Suprapubic skin (tissue), 4 donors: ENCODE measurements at regions not wholly inside any gene's neighbourhood (a gene's known extent, or its start where the extent isn't known, plus 50 kb on each side); places are given as distances from the start of the nearest gene placed in this dataset.

Experiments
- DNase-seq, 2 donors: peaks; one replicate each; pipeline ENCODE4 v3.0.0-alpha.2; 2019; ENCODE audit warnings: low spot score in 2 of 2
- H3K27ac ChIP-seq: fragments of 200-600 bp; sonication (generic); one replicate; pipeline ENCODE4 v1.5.1; 2019
- H3K27me3 ChIP-seq: fragments of 200-600 bp; sonication (generic); one replicate; pipeline ENCODE4 v1.5.1; 2019
- H3K36me3 ChIP-seq: fragments of 200-600 bp; sonication (generic); one replicate; pipeline ENCODE4 v1.5.1; 2019
- H3K4me1 ChIP-seq: fragments of 200-600 bp; sonication (generic); one replicate; pipeline ENCODE4 v1.5.1; 2019
- H3K4me3 ChIP-seq: fragments of 200-600 bp; sonication (generic); one replicate; pipeline ENCODE4 v1.5.1; 2019; ENCODE audit warnings: mild to moderate bottlenecking
- H3K9me3 ChIP-seq: fragments of 200-600 bp; sonication (generic); one replicate; pipeline ENCODE4 v1.5.1; 2019
- EP300 ChIP-seq: sonication (generic); formaldehyde crosslinking; IDR thresholded peaks from one replicate; pipeline ENCODE4 v1.6.1; 2017; ENCODE audit warnings: antibody characterized with exemption
- POLR2A ChIP-seq, 2 donors: fragments of 450-650 bp; IDR thresholded peaks; one replicate each; pipeline ENCODE4 v1.6.1; 2017; ENCODE audit warnings: antibody characterized with exemption in 2 of 2, mild to moderate bottlenecking in 2 of 2, moderate library complexity in 2 of 2
- POLR2AphosphoS5 ChIP-seq, 3 donors: sonication (generic); formaldehyde crosslinking; IDR thresholded peaks; one replicate each; pipeline ENCODE4 v1.6.1; 2017; ENCODE audit warnings: antibody characterized with exemption in 3 of 3
- WGBS: methylation state at CpG from one replicate; pipeline ENCODE4 v1.1.5; 2018; 5-methylcytosine and 5-hydroxymethylcytosine counted together
- TF ChIP-seq, protein P1 (sequence below), 2 donors: fragments of 200-600 bp in 1 of 2; fragments of 450-650 bp in 1 of 2; sonication (generic) in 1 of 2; IDR thresholded peaks; one replicate each; pipeline ENCODE4 v1.5.1; 2016 to 2019; ENCODE audit warnings: antibody characterized with exemption in 2 of 2, mild to moderate bottlenecking in 1 of 2, moderate library complexity in 1 of 2

DNA sequence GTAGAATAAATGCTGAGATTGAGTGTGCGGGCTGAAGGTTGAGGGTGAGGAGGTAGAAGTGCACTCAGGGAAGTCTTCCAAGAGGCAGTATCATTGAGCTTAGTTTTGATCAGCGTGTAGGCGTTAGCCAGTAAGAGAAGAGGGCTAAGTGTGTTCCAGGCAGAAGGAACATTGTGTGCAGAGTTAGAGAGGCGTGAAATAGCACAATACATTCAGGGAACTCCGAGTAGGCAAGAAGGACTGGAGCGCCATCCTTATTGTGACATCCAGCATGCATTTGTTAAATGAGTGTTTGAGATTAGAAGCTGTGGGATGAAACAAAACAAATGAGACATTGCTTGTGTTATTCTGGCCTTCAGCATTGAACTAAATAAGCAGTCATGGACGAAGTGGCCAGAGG is 140.9 kb upstream of the MKLN1 start:
- TF ChIP-seq EP300 (no peak), POLR2AphosphoS5 (IDR thresholded peaks at IDR 0.05) (no peak), POLR2A (IDR thresholded peaks at IDR 0.05) (no peak)
- TF ChIP-seq, protein P1, sequence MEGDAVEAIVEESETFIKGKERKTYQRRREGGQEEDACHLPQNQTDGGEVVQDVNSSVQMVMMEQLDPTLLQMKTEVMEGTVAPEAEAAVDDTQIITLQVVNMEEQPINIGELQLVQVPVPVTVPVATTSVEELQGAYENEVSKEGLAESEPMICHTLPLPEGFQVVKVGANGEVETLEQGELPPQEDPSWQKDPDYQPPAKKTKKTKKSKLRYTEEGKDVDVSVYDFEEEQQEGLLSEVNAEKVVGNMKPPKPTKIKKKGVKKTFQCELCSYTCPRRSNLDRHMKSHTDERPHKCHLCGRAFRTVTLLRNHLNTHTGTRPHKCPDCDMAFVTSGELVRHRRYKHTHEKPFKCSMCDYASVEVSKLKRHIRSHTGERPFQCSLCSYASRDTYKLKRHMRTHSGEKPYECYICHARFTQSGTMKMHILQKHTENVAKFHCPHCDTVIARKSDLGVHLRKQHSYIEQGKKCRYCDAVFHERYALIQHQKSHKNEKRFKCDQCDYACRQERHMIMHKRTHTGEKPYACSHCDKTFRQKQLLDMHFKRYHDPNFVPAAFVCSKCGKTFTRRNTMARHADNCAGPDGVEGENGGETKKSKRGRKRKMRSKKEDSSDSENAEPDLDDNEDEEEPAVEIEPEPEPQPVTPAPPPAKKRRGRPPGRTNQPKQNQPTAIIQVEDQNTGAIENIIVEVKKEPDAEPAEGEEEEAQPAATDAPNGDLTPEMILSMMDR (IDR thresholded peaks at IDR 0.05), result no peak
- Histone ChIP-seq H3K4me1 (peaks cover 13% of the 10 kb centered on the region), H3K27me3 (no peaks in the 10 kb centered on the region), H3K4me3 (no peak overlapping the region), H3K36me3 (no peaks in the 10 kb centered on the region), H3K9me3 (no peaks in the 10 kb centered on the region), H3K27ac (no peak overlapping the region)
- DNase-seq, result no peak
- whole genome bisulfite sequencing, result 93% methylated on average over 7 of the region's 7 CpGs

DNA sequence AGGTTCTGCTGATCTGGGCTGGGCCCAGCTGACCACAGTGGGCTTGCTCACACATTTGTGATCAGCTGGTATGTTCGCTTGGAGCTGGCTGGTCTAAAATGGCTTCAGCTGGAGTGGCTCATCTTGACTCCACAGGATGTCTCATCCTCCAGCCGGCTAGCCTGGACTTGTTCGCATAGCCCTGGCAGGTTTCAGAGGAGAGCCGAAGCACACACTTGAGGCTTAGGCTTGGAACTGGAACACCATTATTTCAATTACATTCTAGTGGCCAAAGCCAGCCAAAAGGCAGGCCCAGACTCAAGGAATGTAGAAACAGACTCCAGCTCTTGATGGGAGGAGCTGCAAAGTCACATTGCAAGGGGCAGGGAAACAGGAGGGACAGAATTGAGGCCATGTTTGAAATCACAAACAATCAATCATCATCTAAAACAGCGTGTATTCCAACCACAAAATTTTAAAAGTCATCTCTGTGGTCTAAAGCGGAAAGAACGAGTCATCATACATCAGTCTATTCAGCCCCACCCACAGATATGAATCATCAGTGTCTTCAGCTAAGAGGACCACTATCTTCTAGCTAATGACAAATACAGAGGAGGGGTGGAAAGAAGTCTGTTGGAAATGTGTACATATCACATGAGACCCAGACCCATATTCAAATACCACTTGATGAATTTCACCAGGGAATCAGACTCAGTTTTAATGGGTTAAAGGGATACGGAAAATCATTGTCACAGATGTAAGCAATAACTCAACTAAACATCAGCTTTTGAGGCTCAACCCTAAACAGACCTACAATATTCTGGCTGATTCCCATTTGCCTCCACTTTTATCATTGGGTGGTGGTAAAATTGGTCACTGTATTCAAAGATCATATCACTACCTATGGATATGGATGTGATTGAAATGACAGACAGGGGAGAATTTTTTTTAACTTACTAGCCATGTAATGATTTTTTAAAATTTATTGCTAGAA is 139.0 kb upstream of the MKLN1 start:
- DNase-seq, result peak in 1 of 2 donors; percentile 77
- Histone ChIP-seq H3K4me3 (no peak overlapping the region), H3K27me3 (no peaks in the 10 kb centered on the region), H3K36me3 (no peaks in the 10 kb centered on the region), H3K9me3 (no peaks in the 10 kb centered on the region), H3K4me1 (peaks cover 13% of the 10 kb centered on the region), H3K27ac (peak overlapping the region; percentile 62)
- TF ChIP-seq, protein P1 (IDR thresholded peaks at IDR 0.05), result no peak
- no peak for TF ChIP-seq EP300
- no peak for TF ChIP-seq POLR2A (IDR thresholded peaks at IDR 0.05)
- peak in 2 of 3 donors; percentile 38 to 57 for TF ChIP-seq POLR2AphosphoS5 (IDR thresholded peaks at IDR 0.05)
- WGBS, result 55% methylated on average over 8 of the region's 8 CpGs

GRCh38 chr7:131189488-131189887 is 138.2 kb upstream of the MKLN1 start:
- Histone ChIP-seq H3K27ac (peak overlapping the region; percentile 48), H3K36me3 (no peaks in the 10 kb centered on the region), H3K4me3 (no peak overlapping the region), H3K27me3 (no peaks in the 10 kb centered on the region), H3K4me1 (peaks cover 13% of the 10 kb centered on the region), H3K9me3 (no peaks in the 10 kb centered on the region)
- no peak for DNase-seq
- TF ChIP-seq POLR2AphosphoS5 (IDR thresholded peaks at IDR 0.05) (no peak), EP300 (no peak), POLR2A (IDR thresholded peaks at IDR 0.05) (no peak)
- TF ChIP-seq, protein P1 (IDR thresholded peaks at IDR 0.05), result no peak
- WGBS, result 83% methylated on average over 5 of the region's 5 CpGs

- Histone ChIP-seq H3K4me3 (no peak overlapping the region), H3K36me3 (no peaks in the 10 kb centered on the region), H3K27me3 (no peaks in the 10 kb centered on the region), H3K27ac (no peak overlapping the region), H3K9me3 (no peaks in the 10 kb centered on the region), H3K4me1 (peaks cover 13% of the 10 kb centered on the region)
- TF ChIP-seq POLR2AphosphoS5 (IDR thresholded peaks at IDR 0.05) (no peak), EP300 (no peak), POLR2A (IDR thresholded peaks at IDR 0.05) (no peak)
- TF ChIP-seq, protein P1 (IDR thresholded peaks at IDR 0.05), result no peak
- no peak for DNase-seq
- WGBS, result 17% methylated on average over 2 of the region's 2 CpGs
Observed at GRCh38 chr7:131190146-131190545, 137.5 kb upstream of the MKLN1 start.

DNA sequence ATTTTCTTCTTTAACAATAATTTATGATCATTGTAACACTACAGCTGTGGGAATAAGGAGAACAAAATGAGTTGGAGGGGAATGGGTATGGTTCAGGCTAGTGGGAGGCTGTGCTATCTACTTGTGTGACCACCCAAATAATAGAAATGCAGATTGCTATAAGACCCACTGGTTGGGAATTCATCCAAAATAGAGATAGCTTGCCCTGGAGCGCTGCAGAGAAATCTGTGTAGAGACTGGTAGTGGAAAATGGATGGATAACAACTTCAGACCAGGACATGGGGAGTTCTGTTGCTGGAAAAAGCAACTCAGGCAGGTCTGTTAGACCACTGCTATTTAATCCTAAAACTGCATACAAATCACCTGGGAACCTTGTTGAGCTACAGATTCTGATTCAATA is 137.1 kb upstream of the MKLN1 start:
- Histone ChIP-seq H3K9me3 (no peaks in the 10 kb centered on the region), H3K4me1 (peaks cover 13% of the 10 kb centered on the region), H3K36me3 (no peaks in the 10 kb centered on the region), H3K4me3 (no peak overlapping the region), H3K27ac (no peak overlapping the region), H3K27me3 (no peaks in the 10 kb centered on the region)
- no peak for DNase-seq
- 40% methylated on average over 1 of the region's 1 CpG for WGBS
- TF ChIP-seq, protein P1 (IDR thresholded peaks at IDR 0.05), result no peak
- no peak for TF ChIP-seq EP300
- no peak for TF ChIP-seq POLR2AphosphoS5 (IDR thresholded peaks at IDR 0.05)
- no peak for TF ChIP-seq POLR2A (IDR thresholded peaks at IDR 0.05)
